GM12891 (cell line): ENCODE measurements at regions not wholly inside any gene's neighbourhood (a gene's known extent, or its start where the extent isn't known, plus 50 kb on each side); places are given as distances from the start of the nearest gene placed in this dataset.

Experiments
- PAX5 ChIP-seq: IDR thresholded peaks from 2 replicates; pipeline ENCODE4 v1.6.1; 2011; ENCODE audit warnings: low read length, moderate library complexity, mild to moderate bottlenecking; ENCODE audit not compliant: insufficient read depth, severe bottlenecking
- POLR2A ChIP-seq: IDR thresholded peaks from 2 replicates; pipeline ENCODE4 v1.6.1; 2011; ENCODE audit warnings: low read depth, low read length, control low read depth
- POLR2AphosphoS5 ChIP-seq: IDR thresholded peaks from 2 replicates; pipeline ENCODE4 v1.6.1; 2011; ENCODE audit warnings: low read depth, low read length, control low read depth
- SPI1 ChIP-seq: IDR thresholded peaks from 2 replicates; pipeline ENCODE4 v1.6.1; 2011; ENCODE audit warnings: low read depth, low read length, control low read depth
- TAF1 ChIP-seq: IDR thresholded peaks from 2 replicates; pipeline ENCODE4 v1.6.1; 2011; ENCODE audit warnings: low read depth, low read length, control low read depth

GRCh38 chr2:60095202-60095815, 458.1 kb downstream of the BCL11A start:
- TF ChIP-seq POLR2A (no peak), TAF1 (no peak), POLR2AphosphoS5 (no peak), PAX5 (no peak), SPI1 (no peak)
